Mucosa of descending colon (tissue), 3 donors: ENCODE measurements at regions not wholly inside any gene's neighbourhood (a gene's known extent, or its start where the extent isn't known, plus 50 kb on each side); places are given as distances from the start of the nearest gene placed in this dataset.

Source experiments
- ATAC-seq: fragments of 200-7000 bp; cut with Tn5 transposase; one replicate; pipeline ENCODE4 v1.9.1; 2020; ENCODE audit warnings: mild to moderate bottlenecking, moderate library complexity
- DNase-seq, 3 donors: peaks; one replicate each; pipeline ENCODE4 v3.0.0-alpha.2; 2020
- H3K36me3 ChIP-seq: fragments of 200-600 bp; one replicate; pipeline ENCODE4 v1.8.0; 2021; ENCODE audit warnings: low read depth, mild to moderate bottlenecking
- H3K4me1 ChIP-seq: fragments of 200-600 bp; one replicate; pipeline ENCODE4 v1.8.0; 2021; ENCODE audit warnings: low read depth, mild to moderate bottlenecking
- H3K4me3 ChIP-seq: fragments of 200-600 bp; one replicate; pipeline ENCODE4 v1.8.0; 2021; ENCODE audit warnings: mild to moderate bottlenecking
- H3K9me3 ChIP-seq: fragments of 200-600 bp; one replicate; pipeline ENCODE4 v1.8.0; 2021; ENCODE audit warnings: mild to moderate bottlenecking
- CTCF ChIP-seq: fragments of 200-600 bp; IDR thresholded peaks from one replicate; pipeline ENCODE4 v1.8.0; 2022; ENCODE audit warnings: antibody characterized with exemption, mild to moderate bottlenecking
- intact Hi-C, 2 donors: fragments of 100-400 bp; cut with DNase I in 1 of 2; cut with micrococcal nuclease in 1 of 2; formaldehyde crosslinking; loops; one replicate each; pipeline versions ENCODE4 v1.11.0 to v1.11.1; 2022; cut with DNase I, micrococcal nuclease
- donor health status: DM: no; HTN: no; CAD: no; lungs with moderate emphysema.
- donor health status: DM: no; HTN: no; CAD: no.
- donor health status: DM: no; HTN: yes; CAD: no.

- DNase-seq (no peak), ATAC-seq (no peak)
- H3K4me1 ChIP-seq = no peaks in the 10 kb centered on the region
- H3K9me3 ChIP-seq = peaks cover 3% of the 10 kb centered on the region
- no peaks in the 10 kb centered on the region for H3K36me3 ChIP-seq
- no peak for TF ChIP-seq CTCF
- intact Hi-C loops = no loop called here
- no peak overlapping the region for H3K4me3 ChIP-seq
Observed at GRCh38 chr13:59119475-59119874, 1044.3 kb downstream of the DIAPH3 start.

DNA sequence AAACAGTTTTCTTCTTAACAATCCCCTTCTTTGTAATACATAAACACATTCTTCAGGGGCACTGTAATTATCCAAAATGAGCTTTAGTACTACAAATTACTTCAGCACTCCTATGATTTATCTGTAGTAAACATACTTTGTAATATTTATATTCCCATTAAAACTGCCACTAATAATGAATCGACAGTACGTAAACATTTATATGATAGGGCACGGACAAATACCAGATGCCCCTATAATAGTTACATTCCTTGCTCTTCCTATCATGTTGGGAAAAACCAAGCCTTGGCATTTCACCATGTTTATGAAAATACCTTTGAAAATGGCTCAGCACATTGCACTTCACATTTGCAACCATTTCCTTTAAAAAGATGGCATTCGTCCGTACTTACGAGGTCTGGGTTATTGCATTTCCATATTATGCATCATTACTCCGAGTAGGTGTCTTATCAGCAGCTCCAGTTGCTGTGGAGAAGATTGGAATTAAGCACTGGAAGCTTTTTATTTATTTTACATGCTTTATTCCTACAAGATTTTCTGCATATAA is 1043.4 kb downstream of the DIAPH3 start:
- no peaks in the 10 kb centered on the region for H3K36me3 ChIP-seq
- H3K9me3 ChIP-seq = peaks cover 3% of the 10 kb centered on the region
- H3K4me3 ChIP-seq = no peak overlapping the region
- ATAC-seq (no peak), DNase-seq (no peak)
- TF ChIP-seq CTCF = no peak
- intact Hi-C loops = no loop called here
- no peaks in the 10 kb centered on the region for H3K4me1 ChIP-seq

DNA sequence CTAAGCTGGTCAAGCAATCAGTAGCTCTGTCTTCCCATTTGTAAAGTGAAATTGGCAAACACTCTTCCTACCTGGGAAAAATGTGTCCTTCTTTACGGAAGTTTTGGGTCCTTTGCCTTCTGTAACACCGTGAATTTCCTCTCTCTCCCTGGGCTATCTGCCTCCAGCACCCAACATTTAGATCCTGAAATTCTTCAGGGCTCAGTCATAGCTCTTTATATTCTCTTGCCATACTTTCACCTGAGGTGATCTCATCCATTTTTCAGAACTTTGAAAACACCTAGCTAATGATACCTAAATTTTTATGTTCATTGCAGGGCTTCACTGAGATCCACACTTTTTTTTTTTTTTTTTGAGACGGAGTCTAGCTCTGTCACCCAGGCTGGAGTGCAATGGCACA is 1042.2 kb downstream of the DIAPH3 start:
- H3K36me3 ChIP-seq = no peaks in the 10 kb centered on the region
- H3K4me3 ChIP-seq = no peak overlapping the region
- no peaks in the 10 kb centered on the region for H3K4me1 ChIP-seq
- ATAC-seq (no peak), DNase-seq (no peak)
- no peak for TF ChIP-seq CTCF
- intact Hi-C loops = no loop called here
- H3K9me3 ChIP-seq = peaks cover 3% of the 10 kb centered on the region

DNA sequence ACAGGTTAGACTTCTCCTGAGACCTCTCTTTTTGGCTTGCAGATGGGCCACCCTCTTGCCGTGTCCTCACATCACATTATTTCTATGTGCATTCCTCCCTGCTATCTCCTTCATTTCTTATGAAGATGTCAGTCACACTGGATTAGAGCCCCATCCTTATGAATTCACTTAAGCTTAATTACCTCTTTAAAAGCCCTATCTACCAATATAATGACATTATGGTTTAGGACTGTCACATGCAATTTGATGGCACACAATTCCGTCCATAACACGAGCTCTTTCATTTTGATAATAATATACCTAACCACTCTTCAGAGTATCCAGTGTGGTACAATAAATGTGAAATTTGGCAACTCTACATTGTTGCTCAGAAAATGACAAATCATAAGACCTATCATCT is 1037.3 kb downstream of the DIAPH3 start:
- intact Hi-C loops = no loop called here
- no peaks in the 10 kb centered on the region for H3K36me3 ChIP-seq
- ATAC-seq (no peak), DNase-seq (no peak)
- no peaks in the 10 kb centered on the region for H3K4me1 ChIP-seq
- H3K4me3 ChIP-seq = no peak overlapping the region
- H3K9me3 ChIP-seq = no peaks in the 10 kb centered on the region
- no peak for TF ChIP-seq CTCF

GRCh38 chr13:59133903-59134302 is 1029.8 kb downstream of the DIAPH3 start:
- no peaks in the 10 kb centered on the region for H3K4me1 ChIP-seq
- DNase-seq (no peak), ATAC-seq (no peak)
- intact Hi-C loops = no loop called here
- H3K9me3 ChIP-seq = no peaks in the 10 kb centered on the region
- no peak overlapping the region for H3K4me3 ChIP-seq
- TF ChIP-seq CTCF = no peak
- no peaks in the 10 kb centered on the region for H3K36me3 ChIP-seq

GRCh38 chr13:59144700-59145099 is 1019.0 kb downstream of the DIAPH3 start:
- ATAC-seq (no peak), DNase-seq (no peak)
- intact Hi-C loops = no loop called here
- Histone ChIP-seq H3K9me3 (no peaks in the 10 kb centered on the region), H3K4me3 (no peak overlapping the region), H3K36me3 (no peaks in the 10 kb centered on the region), H3K4me1 (no peaks in the 10 kb centered on the region)
- TF ChIP-seq CTCF = no peak
